ENCODE measurements at regions not wholly inside any gene's neighbourhood (a gene's known extent, or its start where the extent isn't known, plus 50 kb on each side); places are given as distances from the start of the nearest gene placed in this dataset.

GRCh38 chr7:34486371-34486770, 171.6 kb upstream of the NPSR1 start:
- intact Hi-C loops (cut with DNase I): no loop called here
- peak; percentile 65 for DNase-seq (ENCODE audit: low spot score)

GRCh38 chr7:34487391-34488115, 170.5 kb upstream of the NPSR1 start:
- Histone ChIP-seq H3K27ac (no peak overlapping the region), H3K27me3 (replicated peaks; ENCODE audit: insufficient read depth) (no peaks in the 10 kb centered on the region), H3K36me3 (no peaks in the 10 kb centered on the region), H3K9me3 (no peaks in the 10 kb centered on the region), H3K4me1 (replicated peaks) (no peaks in the 10 kb centered on the region), H3K4me3 (no peak overlapping the region)
- intact Hi-C loops (cut with DNase I): no loop called here
- WGBS: 50% methylated on average over 3 of the region's 3 CpGs
- DNase-seq (ENCODE audit: low spot score): no peak
- TF ChIP-seq POLR2A (IDR thresholded peaks at IDR 0.05) (no peak), CTCF (IDR thresholded peaks at IDR 0.05) (no peak), POLR2AphosphoS5 (IDR thresholded peaks at IDR 0.05) (no peak)

More at GRCh38 chr7:34486371-34486770, 171.6 kb upstream of the NPSR1 start:
- Histone ChIP-seq H3K4me3 (no peak overlapping the region), H3K9me3 (no peaks in the 10 kb centered on the region), H3K27me3 (replicated peaks; ENCODE audit: insufficient read depth) (no peaks in the 10 kb centered on the region), H3K4me1 (replicated peaks) (no peaks in the 10 kb centered on the region), H3K36me3 (no peaks in the 10 kb centered on the region), H3K27ac (no peak overlapping the region)
- TF ChIP-seq POLR2A (IDR thresholded peaks at IDR 0.05) (no peak), CTCF (IDR thresholded peaks at IDR 0.05) (no peak), POLR2AphosphoS5 (IDR thresholded peaks at IDR 0.05) (peak; percentile 39)
- 34% methylated on average over 4 of the region's 4 CpGs for WGBS

GRCh38 chr7:34488766-34489165, 169.3 kb upstream of the NPSR1 start:
- no peak overlapping the region for H3K4me3 ChIP-seq
- DNase-seq (ENCODE audit: low spot score): no peak
- no peaks in the 10 kb centered on the region for H3K4me1 ChIP-seq (replicated peaks)
- 86% methylated on average over 4 of the region's 4 CpGs for WGBS
- H3K27me3 ChIP-seq (replicated peaks; ENCODE audit: insufficient read depth): no peaks in the 10 kb centered on the region
- no peaks in the 10 kb centered on the region for H3K9me3 ChIP-seq
- no peak overlapping the region for H3K27ac ChIP-seq
- no peaks in the 10 kb centered on the region for H3K36me3 ChIP-seq
- intact Hi-C loops (cut with DNase I): no loop called here
- TF ChIP-seq CTCF (IDR thresholded peaks at IDR 0.05): no peak
- TF ChIP-seq POLR2AphosphoS5 (IDR thresholded peaks at IDR 0.05): no peak
- TF ChIP-seq POLR2A (IDR thresholded peaks at IDR 0.05): no peak

GRCh38 chr7:34491899-34492298, 166.1 kb upstream of the NPSR1 start:
- Histone ChIP-seq H3K4me1 (replicated peaks) (no peaks in the 10 kb centered on the region), H3K4me3 (no peak overlapping the region), H3K27ac (no peak overlapping the region), H3K36me3 (no peaks in the 10 kb centered on the region), H3K9me3 (no peaks in the 10 kb centered on the region), H3K27me3 (replicated peaks; ENCODE audit: insufficient read depth) (no peaks in the 10 kb centered on the region)
- no peak for DNase-seq (ENCODE audit: low spot score)
- intact Hi-C loops (cut with DNase I): no loop called here
- TF ChIP-seq POLR2AphosphoS5 (IDR thresholded peaks at IDR 0.05) (no peak), POLR2A (IDR thresholded peaks at IDR 0.05) (no peak), CTCF (IDR thresholded peaks at IDR 0.05) (no peak)
- WGBS: 89% methylated on average over 3 of the region's 3 CpGs

GRCh38 chr7:34493752-34494151, 164.3 kb upstream of the NPSR1 start:
- Histone ChIP-seq H3K27me3 (replicated peaks; ENCODE audit: insufficient read depth) (no peaks in the 10 kb centered on the region), H3K27ac (no peak overlapping the region), H3K36me3 (no peaks in the 10 kb centered on the region), H3K4me1 (replicated peaks) (no peaks in the 10 kb centered on the region), H3K9me3 (no peaks in the 10 kb centered on the region), H3K4me3 (no peak overlapping the region)
- intact Hi-C loops (cut with DNase I): no loop called here
- no peak for DNase-seq (ENCODE audit: low spot score)
- no peak for TF ChIP-seq CTCF (IDR thresholded peaks at IDR 0.05)
- TF ChIP-seq POLR2A (IDR thresholded peaks at IDR 0.05): no peak
- no peak for TF ChIP-seq POLR2AphosphoS5 (IDR thresholded peaks at IDR 0.05)
- WGBS: 89% methylated on average over 4 of the region's 4 CpGs

Measured in prostate gland (tissue), 2 donors.